IMR-90 (cell line): ENCODE measurements at regions not wholly inside any gene's neighbourhood (a gene's known extent, or its start where the extent isn't known, plus 50 kb on each side); places are given as distances from the start of the nearest gene placed in this dataset.

Source experiments
- ATAC-seq: fragments of 200-7000 bp; cut with Tn5 transposase; 2 replicates; pipeline ENCODE4 v1.9.1; 2020; ENCODE audit warnings: low read depth, mild to moderate bottlenecking, moderate library complexity
- BruUV-seq: library from RNA; stranded (reverse); fragments of 400-500 nt; replicated peaks from 2 replicates; lab custom pipeline; 2021; lab: Mats Ljungman, UMichigan
- CTCF ChIA-PET: fragments of 300-600 bp; formaldehyde crosslinking; extraction: SDS; loops from one replicate; lab custom pipeline; 2021; ENCODE audit warnings: antibody characterized with exemption; lab: Yijun Ruan, JAX
- POLR2A ChIA-PET: fragments of 300-600 bp; sonication (Branson Sonifier 250); formaldehyde crosslinking; loops from one replicate; lab custom pipeline; 2022; ENCODE audit warnings: antibody characterized with exemption; ENCODE audit not compliant: unreplicated experiment; lab: Charles Lee
- DNase-seq: peaks from one replicate; pipeline ENCODE4 v3.0.0; 2013
- H2AFZ ChIP-seq: replicated peaks from 2 replicates; pipeline ENCODE3; 2013; ENCODE audit warnings: low read length, mild to moderate bottlenecking; ENCODE audit not compliant: poor library complexity
- H2AK5ac ChIP-seq: 2 replicates; pipeline ENCODE4 v1.6.1; 2013; ENCODE audit warnings: low read depth, low read length, inconsistent platforms
- H2AK9ac ChIP-seq: replicated peaks from 2 replicates; pipeline ENCODE3; 2013; ENCODE audit warnings: mild to moderate bottlenecking, low read depth, low read length, moderate library complexity; ENCODE audit not compliant: poor library complexity
- H2BK120ac ChIP-seq: 2 replicates; pipeline ENCODE4 v1.6.1; 2013; ENCODE audit warnings: low read depth, low read length, inconsistent platforms
- H2BK15ac ChIP-seq: 3 replicates; pipeline ENCODE4 v1.6.1; 2013; ENCODE audit warnings: low read depth, low read length, inconsistent platforms
- H2BK20ac ChIP-seq: 2 replicates; pipeline ENCODE4 v1.6.1; 2013; ENCODE audit warnings: low read depth, mild to moderate bottlenecking, inconsistent platforms, low read length, moderate library complexity
- H2BK5ac ChIP-seq: 2 replicates; pipeline ENCODE4 v1.6.1; 2013; ENCODE audit warnings: mild to moderate bottlenecking, low read depth, low read length, inconsistent platforms; ENCODE audit not compliant: poor library complexity, severe bottlenecking
- H3K14ac ChIP-seq: replicated peaks from 2 replicates; pipeline ENCODE4 v1.6.1; 2013; ENCODE audit warnings: low read depth, low read length, inconsistent platforms
- H3K18ac ChIP-seq: 2 replicates; pipeline ENCODE4 v1.6.1; 2013; ENCODE audit warnings: low read depth, low read length, control low read depth
- H3K23ac ChIP-seq: 2 replicates; pipeline ENCODE4 v1.6.1; 2013; ENCODE audit warnings: low read depth, low read length, inconsistent platforms
- H3K27ac ChIP-seq: 2 replicates; pipeline ENCODE4 v1.5.1; 2013; ENCODE audit warnings: mild to moderate bottlenecking, control low read depth, low read length; ENCODE audit not compliant: insufficient read depth
- H3K27me3 ChIP-seq: 2 replicates; pipeline ENCODE4 v1.6.1; 2013; ENCODE audit warnings: low read length; ENCODE audit not compliant: control insufficient read depth, insufficient read depth
- H3K36me3 ChIP-seq: 2 replicates; pipeline ENCODE4 v1.6.1; 2013; ENCODE audit warnings: low read length, mixed read lengths; ENCODE audit not compliant: control insufficient read depth, insufficient read depth
- H3K4ac ChIP-seq: 2 replicates; pipeline ENCODE4 v1.6.1; 2013; ENCODE audit warnings: low read depth, low read length, inconsistent platforms
- H3K4me1 ChIP-seq: 2 replicates; pipeline ENCODE4 v1.6.1; 2013; ENCODE audit warnings: low read length, mixed read lengths; ENCODE audit not compliant: control insufficient read depth, insufficient read depth
- H3K4me2 ChIP-seq: 2 replicates; pipeline ENCODE4 v1.6.1; 2013; ENCODE audit warnings: low read depth, mild to moderate bottlenecking, control low read depth, low read length, moderate library complexity
- H3K4me3 ChIP-seq: 2 replicates; pipeline ENCODE4 v1.5.1; 2013; ENCODE audit warnings: low read depth, mild to moderate bottlenecking, control low read depth, low read length, moderate library complexity; ENCODE audit not compliant: insufficient read depth
- H3K56ac ChIP-seq: 2 replicates; pipeline ENCODE4 v1.6.1; 2013; ENCODE audit warnings: low read length, inconsistent platforms; ENCODE audit not compliant: insufficient read depth; ENCODE audit errors: extremely low read depth
- H3K79me1 ChIP-seq, 2 experiments: 2 replicates each; pipeline ENCODE4 v1.6.1; 2013; ENCODE audit warnings: low read length in 2 of 2, inconsistent platforms in 1 of 2, low read depth in 1 of 2
- H3K9ac ChIP-seq: 2 replicates; pipeline ENCODE4 v1.6.1; 2013; ENCODE audit warnings: low read depth, low read length, control low read depth
- H3K9me1 ChIP-seq: 2 replicates; pipeline ENCODE4 v1.6.1; 2013; ENCODE audit warnings: low read length, inconsistent platforms; ENCODE audit not compliant: insufficient read depth
- H3K9me3 ChIP-seq: 2 replicates; pipeline ENCODE4 v1.6.1; 2013; ENCODE audit warnings: low read length; ENCODE audit not compliant: control insufficient read depth, insufficient read depth
- H4K20me1 ChIP-seq: 2 replicates; pipeline ENCODE4 v1.6.1; 2013; ENCODE audit warnings: low read length, inconsistent platforms; ENCODE audit not compliant: insufficient read depth
- H4K5ac ChIP-seq: 2 replicates; pipeline ENCODE4 v1.6.1; 2013; ENCODE audit warnings: mild to moderate bottlenecking, low read depth, low read length, control low read depth
- H4K8ac ChIP-seq, 2 experiments: 2 replicates each; pipeline ENCODE4 v1.6.1; 2013; ENCODE audit warnings: low read depth in 2 of 2, low read length in 2 of 2, control low read depth in 1 of 2, inconsistent platforms in 1 of 2
- H4K91ac ChIP-seq: 2 replicates; pipeline ENCODE4 v1.6.1; 2013; ENCODE audit warnings: low read depth, low read length, inconsistent platforms; ENCODE audit not compliant: insufficient read depth
- CHD1 ChIP-seq: IDR thresholded peaks from 2 replicates; pipeline ENCODE4 v1.6.1; 2012; ENCODE audit warnings: low read depth, low read length, improper control_type of control experiment
- CTCF ChIP-seq: conservative IDR thresholded peaks from 2 replicates; pipeline ENCODE4 v1.5.1; 2012; ENCODE audit warnings: mild to moderate bottlenecking, low read depth, low read length, improper control_type of control experiment
- FOS ChIP-seq: fragments of 150-350 bp; IDR thresholded peaks from 2 replicates; pipeline ENCODE4 v1.6.1; 2016; ENCODE audit warnings: low read depth, low read length
- MAFK ChIP-seq: IDR thresholded peaks from 2 replicates; pipeline ENCODE4 v1.6.1; 2012; ENCODE audit warnings: low read depth, low read length, improper control_type of control experiment
- MAZ ChIP-seq: IDR thresholded peaks from 2 replicates; pipeline ENCODE4 v1.6.1; 2012; ENCODE audit warnings: low read depth, mild to moderate bottlenecking, low read length, improper control_type of control experiment, moderate library complexity, borderline replicate concordance
- RAD21 ChIP-seq: IDR thresholded peaks from 2 replicates; pipeline ENCODE4 v1.6.1; 2012; ENCODE audit warnings: low read length, improper control_type of control experiment
- RCOR1 ChIP-seq: IDR thresholded peaks from 2 replicates; pipeline ENCODE4 v1.6.1; 2012; ENCODE audit warnings: mild to moderate bottlenecking, low read length, improper control_type of control experiment; ENCODE audit not compliant: insufficient replicate concordance
- RFX5 ChIP-seq: IDR thresholded peaks from 2 replicates; pipeline ENCODE4 v1.8.0; 2012; ENCODE audit warnings: low read depth, mild to moderate bottlenecking, low read length, moderate library complexity
- SMC3 ChIP-seq: fragments of 150-350 bp; IDR thresholded peaks from 2 replicates; pipeline ENCODE4 v1.6.1; 2016; ENCODE audit warnings: low read depth, mild to moderate bottlenecking, antibody characterized with exemption, low read length, moderate library complexity
- WGBS, 2 experiments: methylation state at CpG; one replicate each; pipeline versions ENCODE4 v1.1.5 to v1.1.7; 2013; ENCODE audit warnings: missing lambda C conversion rate in 2 of 2; ENCODE audit not compliant: insufficient read length in 1 of 2; ENCODE audit errors: extremely low coverage in 2 of 2; 5-methylcytosine and 5-hydroxymethylcytosine counted together
- dilution Hi-C: fragments of 300-500 bp; cut with HindIII; formaldehyde crosslinking; loops from one replicate; pipeline ENCODE4 v1.14.3; 2018; ENCODE audit warnings: low sequenced_read_pairs; ENCODE audit not compliant: unreplicated experiment
- in situ Hi-C: fragments of 300-500 bp; cut with MboI; formaldehyde crosslinking; loops from 3 replicates; pipeline ENCODE4 v1.14.3; 2019; ENCODE audit warnings: low sequenced_read_pairs, inconsistent platforms, mixed read lengths
- intact Hi-C: fragments of 100-400 bp; cut with micrococcal nuclease; formaldehyde crosslinking; loops from 2 replicates; pipeline ENCODE4 v1.10.0; 2022

DNA sequence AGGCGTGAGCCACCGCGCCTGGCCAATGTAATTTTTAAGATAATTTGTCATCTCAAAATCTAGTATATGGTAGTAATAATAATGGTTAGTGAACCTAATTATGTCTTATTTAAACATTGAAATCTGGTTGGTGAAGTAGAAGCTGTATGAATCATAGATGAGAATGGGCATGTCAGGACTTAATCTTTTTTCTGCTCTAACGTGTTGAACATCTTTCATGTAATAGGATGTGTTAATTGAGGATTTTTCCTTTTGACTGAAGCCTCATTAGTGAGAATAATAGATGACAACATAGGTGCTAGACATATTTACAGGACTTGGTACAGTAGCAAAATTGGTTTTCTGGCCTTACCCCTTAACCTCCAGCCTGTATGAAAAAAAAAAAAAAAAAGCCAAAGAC is 835.6 kb downstream of the IGSF11 start:
- CTCF ChIA-PET = no interaction called here
- intact Hi-C loops (no loop called here), dilution Hi-C loops (no loop called here), in situ Hi-C loops (no loop called here)
- Histone ChIP-seq H2BK120ac (no peak overlapping the region), H3K79me1 (no peaks in the 10 kb centered on the region), H2AFZ (no peak overlapping the region), H2AK5ac (no peak overlapping the region), H2BK15ac (no peak overlapping the region), H3K27me3 (no peaks in the 10 kb centered on the region), H3K4me3 (no peak overlapping the region), H4K8ac (no peak overlapping the region), H3K27ac (no peak overlapping the region), H3K9me3 (no peaks in the 10 kb centered on the region), H3K56ac (no peak overlapping the region), H3K36me3 (no peaks in the 10 kb centered on the region), H3K9me1 (no peaks in the 10 kb centered on the region), H3K4ac (no peak overlapping the region), H3K18ac (no peak overlapping the region), H4K5ac (no peak overlapping the region), H4K91ac (no peak overlapping the region), H4K20me1 (no peaks in the 10 kb centered on the region), H3K4me2 (no peak overlapping the region), H3K4me1 (no peaks in the 10 kb centered on the region), H2AK9ac (no peak overlapping the region), H3K14ac (no peak overlapping the region), H3K9ac (no peak overlapping the region), H2BK5ac (no peak overlapping the region), H3K23ac (no peak overlapping the region), H2BK20ac (no peak overlapping the region)
- BruUV-seq = no TSS peak
- TF ChIP-seq RCOR1 = no peak
- no peak for TF ChIP-seq SMC3
- TF ChIP-seq CTCF = no peak
- no peak for TF ChIP-seq FOS
- TF ChIP-seq MAFK = no peak
- no peak for TF ChIP-seq RAD21
- no peak for TF ChIP-seq CHD1
- TF ChIP-seq RFX5 = no peak
- TF ChIP-seq MAZ = no peak
- ATAC-seq (no peak), DNase-seq (no peak)
- POLR2A ChIA-PET = no interaction called here
- no CpG with 5 or more reads among the region's 4 CpGs for WGBS, 2 experiments
